HepG2 (cell line): ENCODE measurements at regions not wholly inside any gene's neighbourhood (a gene's known extent, or its start where the extent isn't known, plus 50 kb on each side); places are given as distances from the start of the nearest gene placed in this dataset.

Experiments used
- ATAC-seq: fragments of 200-7000 bp; cut with Tn5 transposase; 3 replicates; pipeline ENCODE4 v1.9.1; 2020; ENCODE audit warnings: mild to moderate bottlenecking, moderate library complexity
- BruUV-seq: library from RNA; stranded (reverse); fragments of 400-500 nt; replicated peaks from 2 replicates; lab custom pipeline; 2021; lab: Mats Ljungman, UMichigan
- CTCF ChIA-PET: fragments of 300-600 bp; formaldehyde crosslinking; extraction: SDS; loops from one replicate; lab custom pipeline; 2021; ENCODE audit warnings: low total read pairs, inconsistent platforms, low intra/inter-chr PET ratio; lab: Yijun Ruan, JAX
- POLR2A ChIA-PET: fragments of 350-600 bp; sonication (Branson Sonifier 250); formaldehyde crosslinking; loops from one replicate; lab custom pipeline; 2020; ENCODE audit warnings: antibody characterized with exemption, inconsistent platforms; lab: Yijun Ruan, JAX
- DNase-seq: peaks from one replicate; pipeline ENCODE4 v3.0.0-alpha.2; 2015; ENCODE audit warnings: low spot score
- FAIRE-seq: peaks from 3 replicates; lab custom pipeline; 2011; peaks lifted over from hg19 to GRCh38; lab: Jason Lieb, UNC
- H2AFZ ChIP-seq: one replicate; pipeline ENCODE4 v1.6.1; 2011; ENCODE audit warnings: low read length, inconsistent platforms
- H3K27ac ChIP-seq: fragments of 300-600 bp; 3 replicates; pipeline ENCODE4 v1.8.0; 2011; ENCODE audit warnings: mixed run types, mild to moderate bottlenecking, mixed read lengths, low read length, inconsistent platforms; ENCODE audit not compliant: insufficient read depth; ENCODE audit errors: extremely low read length
- H3K27me3 ChIP-seq, 2 experiments: fragments of 200-600 bp in 1 of 2; 2 replicates in 1 of 2; 3 replicates in 1 of 2; pipeline versions ENCODE4 v1.6.0 to v1.8.0; 2011; ENCODE audit warnings: low read length in 2 of 2, mild to moderate bottlenecking in 2 of 2, moderate library complexity in 2 of 2, inconsistent platforms in 1 of 2; ENCODE audit not compliant: insufficient read depth in 2 of 2, control insufficient read depth in 1 of 2
- H3K36me3 ChIP-seq, 2 experiments: fragments of 200-600 bp in 1 of 2; replicated peaks in 1 of 2; 2 replicates in 1 of 2; 3 replicates in 1 of 2; pipeline versions ENCODE4 v1.5.1 to v1.8.0; 2011; ENCODE audit warnings: low read length in 2 of 2, inconsistent platforms in 1 of 2; ENCODE audit not compliant: insufficient read depth in 2 of 2, control insufficient read depth in 1 of 2
- H3K4me1 ChIP-seq: 2 replicates; pipeline ENCODE4 v1.5.1; 2012; ENCODE audit warnings: low read length, inconsistent platforms; ENCODE audit not compliant: insufficient read depth
- H3K4me2 ChIP-seq: 2 replicates; pipeline ENCODE4 v1.6.0; 2011; ENCODE audit warnings: low read depth, low read length, inconsistent platforms
- H3K4me3 ChIP-seq, 3 experiments: fragments of 200-600 bp in 1 of 3; sonication (generic), shearing (Covaris generic) in 1 of 3; replicated peaks in 1 of 3; 2 replicates each; pipeline ENCODE4 v1.5.1; 2011 to 2016; ENCODE audit warnings: low read length in 3 of 3, inconsistent platforms in 2 of 3, low read depth in 2 of 3, mild to moderate bottlenecking in 2 of 3, control low read depth in 1 of 3, mixed read lengths in 1 of 3; ENCODE audit not compliant: insufficient read depth in 1 of 3
- H3K79me2 ChIP-seq: one replicate; pipeline ENCODE4 v1.6.1; 2011; ENCODE audit warnings: low read length, inconsistent platforms; ENCODE audit not compliant: insufficient read depth
- H3K9ac ChIP-seq: 2 replicates; pipeline ENCODE4 v1.6.0; 2011; ENCODE audit warnings: mild to moderate bottlenecking, low read depth, low read length, inconsistent platforms; ENCODE audit not compliant: insufficient read depth
- H3K9me3 ChIP-seq: 2 replicates; pipeline ENCODE4 v1.5.1; 2012; ENCODE audit warnings: mild to moderate bottlenecking, low read length
- H4K20me1 ChIP-seq: 2 replicates; pipeline ENCODE4 v1.6.0; 2011; ENCODE audit warnings: inconsistent platforms, mild to moderate bottlenecking, low read length, moderate library complexity; ENCODE audit not compliant: insufficient read depth
- ARNTL ChIP-seq: sonication (generic); formaldehyde crosslinking; IDR thresholded peaks from 2 replicates; pipeline ENCODE4 v1.4.0; 2020; ENCODE audit warnings: mild to moderate bottlenecking, missing genetic modification reagents
- CEBPG ChIP-seq: IDR thresholded peaks from 2 replicates; pipeline ENCODE4 v1.6.1; 2016
- CHD4 ChIP-seq: fragments of 200-600 bp; sonication (generic); IDR thresholded peaks from 2 replicates; pipeline ENCODE4 v1.7.0; 2017; ENCODE audit warnings: mild to moderate bottlenecking, low read length, borderline replicate concordance
- GATA4 ChIP-seq: sonication (generic); IDR thresholded peaks from 2 replicates; pipeline ENCODE4 v1.6.1; 2016; ENCODE audit warnings: antibody characterized with exemption, low read depth, borderline replicate concordance
- IRF2 ChIP-seq: IDR thresholded peaks from 2 replicates; pipeline ENCODE4 v1.6.1; 2018; ENCODE audit warnings: missing genetic modification reagents, missing compliant biosample characterization
- MED13 ChIP-seq: sonication (generic); formaldehyde crosslinking; IDR thresholded peaks from 2 replicates; pipeline ENCODE4 v1.5.0; 2020; ENCODE audit warnings: missing genetic modification reagents
- NR3C1 ChIP-seq: sonication (generic); formaldehyde crosslinking; IDR thresholded peaks from 2 replicates; pipeline ENCODE4 v1.4.0; 2020; ENCODE audit warnings: missing genetic modification reagents
- SP5 ChIP-seq: IDR thresholded peaks from 2 replicates; pipeline ENCODE4 v1.6.1; 2016; ENCODE audit warnings: low read depth, borderline replicate concordance
- TOPORS ChIP-seq: sonication (generic); formaldehyde crosslinking; IDR thresholded peaks from 2 replicates; pipeline ENCODE4 v1.8.0; 2023; ENCODE audit warnings: mild to moderate bottlenecking, missing genetic modification reagents
- ZBTB20 ChIP-seq: sonication (generic); formaldehyde crosslinking; IDR thresholded peaks from 2 replicates; pipeline ENCODE4 v1.8.1; 2023; ENCODE audit warnings: missing genetic modification reagents, low read depth, mild to moderate bottlenecking, borderline replicate concordance
- ZNF17 ChIP-seq: sonication (generic); formaldehyde crosslinking; IDR thresholded peaks from 2 replicates; pipeline ENCODE4 v1.5.0; 2020; ENCODE audit warnings: mild to moderate bottlenecking, missing genetic modification reagents
- ZNF234 ChIP-seq: sonication (generic); formaldehyde crosslinking; conservative IDR thresholded peaks from 2 replicates; pipeline ENCODE4 v1.5.1; 2020; ENCODE audit warnings: mild to moderate bottlenecking, missing genetic modification reagents
- ZNF282 ChIP-seq: fragments of 450-650 bp; IDR thresholded peaks from 2 replicates; pipeline ENCODE4 v1.6.1; 2018; ENCODE audit not compliant: partially characterized antibody
- ZNF678 ChIP-seq: sonication (generic); formaldehyde crosslinking; IDR thresholded peaks from 2 replicates; pipeline ENCODE4 v1.4.0; 2020; ENCODE audit warnings: mild to moderate bottlenecking, missing genetic modification reagents
- in situ Hi-C: cut with HindIII; loops from 2 replicates; pipeline ENCODE4 v1.10.0; 2017; ENCODE audit warnings: low pct_unique_long_range_greater_than_20kb; ENCODE audit not compliant: extremely low pct_ligation_motif_present
- intact Hi-C: fragments of 100-400 bp; cut with micrococcal nuclease; formaldehyde crosslinking; loops from one replicate; pipeline ENCODE4 v1.10.0; 2022; ENCODE audit not compliant: unreplicated experiment
- TF ChIP-seq, protein P1 (sequence below): sonication (generic); formaldehyde crosslinking; IDR thresholded peaks from 2 replicates; pipeline ENCODE4 v1.4.0; 2020; ENCODE audit warnings: low read depth, missing genetic modification reagents
- TF ChIP-seq, protein P2 (sequence below): sonication (generic); formaldehyde crosslinking; IDR thresholded peaks from 2 replicates; pipeline ENCODE4 v1.4.0; 2020; ENCODE audit warnings: missing genetic modification reagents
- TF ChIP-seq, protein P3 (sequence below): sonication (generic); formaldehyde crosslinking; IDR thresholded peaks from 2 replicates; pipeline ENCODE4 v1.8.1; 2023; ENCODE audit warnings: mild to moderate bottlenecking, inconsistent platforms, moderate library complexity, missing genetic modification reagents, borderline replicate concordance

DNA sequence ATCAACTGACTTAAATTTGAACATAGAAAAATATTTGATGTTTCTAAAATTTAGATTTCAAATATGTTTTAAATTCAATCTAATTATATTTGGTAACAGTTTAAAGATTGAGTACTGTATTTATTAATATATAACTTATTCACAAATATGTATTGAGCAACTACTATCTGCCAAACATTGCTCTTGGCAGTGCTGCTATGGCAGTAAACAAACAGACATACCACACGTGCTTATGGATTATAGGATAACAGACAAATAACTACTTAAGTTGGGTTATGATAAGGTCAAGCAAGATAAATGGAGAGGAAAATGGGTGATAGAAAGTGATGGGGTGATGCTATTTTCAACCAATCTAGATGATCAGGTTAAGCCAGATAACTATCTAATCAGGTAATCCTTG is 538.1 kb downstream of the C12orf50 start (continued):
- TF ChIP-seq, protein P1, sequence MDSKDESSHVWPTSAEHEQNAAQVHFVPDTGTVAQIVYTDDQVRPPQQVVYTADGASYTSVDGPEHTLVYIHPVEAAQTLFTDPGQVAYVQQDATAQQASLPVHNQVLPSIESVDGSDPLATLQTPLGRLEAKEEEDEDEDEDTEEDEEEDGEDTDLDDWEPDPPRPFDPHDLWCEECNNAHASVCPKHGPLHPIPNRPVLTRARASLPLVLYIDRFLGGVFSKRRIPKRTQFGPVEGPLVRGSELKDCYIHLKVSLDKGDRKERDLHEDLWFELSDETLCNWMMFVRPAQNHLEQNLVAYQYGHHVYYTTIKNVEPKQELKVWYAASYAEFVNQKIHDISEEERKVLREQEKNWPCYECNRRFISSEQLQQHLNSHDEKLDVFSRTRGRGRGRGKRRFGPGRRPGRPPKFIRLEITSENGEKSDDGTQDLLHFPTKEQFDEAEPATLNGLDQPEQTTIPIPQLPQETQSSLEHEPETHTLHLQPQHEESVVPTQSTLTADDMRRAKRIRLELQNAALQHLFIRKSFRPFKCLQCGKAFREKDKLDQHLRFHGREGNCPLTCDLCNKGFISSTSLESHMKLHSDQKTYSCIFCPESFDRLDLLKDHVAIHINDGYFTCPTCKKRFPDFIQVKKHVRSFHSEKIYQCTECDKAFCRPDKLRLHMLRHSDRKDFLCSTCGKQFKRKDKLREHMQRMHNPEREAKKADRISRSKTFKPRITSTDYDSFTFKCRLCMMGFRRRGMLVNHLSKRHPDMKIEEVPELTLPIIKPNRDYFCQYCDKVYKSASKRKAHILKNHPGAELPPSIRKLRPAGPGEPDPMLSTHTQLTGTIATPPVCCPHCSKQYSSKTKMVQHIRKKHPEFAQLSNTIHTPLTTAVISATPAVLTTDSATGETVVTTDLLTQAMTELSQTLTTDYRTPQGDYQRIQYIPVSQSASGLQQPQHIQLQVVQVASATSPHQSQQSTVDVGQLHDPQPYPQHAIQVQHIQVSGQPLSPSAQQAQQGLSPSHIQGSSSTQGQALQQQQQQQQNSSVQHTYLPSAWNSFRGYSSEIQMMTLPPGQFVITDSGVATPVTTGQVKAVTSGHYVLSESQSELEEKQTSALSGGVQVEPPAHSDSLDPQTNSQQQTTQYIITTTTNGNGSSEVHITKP (CRISPR knock-in tag) = no peak
- TF ChIP-seq ARNTL (CRISPR knock-in tag) (no peak), ZNF234 (CRISPR knock-in tag) (no peak), TOPORS (CRISPR knock-in tag) (no peak), ZNF282 (no peak), CHD4 (no peak)
- TF ChIP-seq, protein P2, sequence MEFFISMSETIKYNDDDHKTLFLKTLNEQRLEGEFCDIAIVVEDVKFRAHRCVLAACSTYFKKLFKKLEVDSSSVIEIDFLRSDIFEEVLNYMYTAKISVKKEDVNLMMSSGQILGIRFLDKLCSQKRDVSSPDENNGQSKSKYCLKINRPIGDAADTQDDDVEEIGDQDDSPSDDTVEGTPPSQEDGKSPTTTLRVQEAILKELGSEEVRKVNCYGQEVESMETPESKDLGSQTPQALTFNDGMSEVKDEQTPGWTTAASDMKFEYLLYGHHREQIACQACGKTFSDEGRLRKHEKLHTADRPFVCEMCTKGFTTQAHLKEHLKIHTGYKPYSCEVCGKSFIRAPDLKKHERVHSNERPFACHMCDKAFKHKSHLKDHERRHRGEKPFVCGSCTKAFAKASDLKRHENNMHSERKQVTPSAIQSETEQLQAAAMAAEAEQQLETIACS (CRISPR knock-in tag) = no peak

DNA sequence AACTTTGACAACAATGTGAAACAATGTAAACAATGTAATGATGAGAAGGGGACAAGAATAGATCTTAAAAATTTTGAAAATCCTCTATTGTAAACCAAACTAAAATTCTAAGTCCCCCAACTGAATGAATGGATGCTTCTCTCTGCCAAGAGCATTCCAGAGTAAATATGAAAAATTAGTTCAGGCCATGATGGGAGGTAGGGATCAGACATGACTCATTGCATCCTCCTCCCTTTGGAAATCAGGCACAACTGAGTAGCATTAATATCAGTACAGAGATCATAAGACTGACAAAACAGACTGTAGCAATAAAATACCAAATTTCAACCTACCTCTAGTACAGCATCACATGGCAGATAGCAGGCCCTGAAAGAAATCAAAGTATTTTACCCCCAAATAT is 559.9 kb downstream of the C12orf50 start:
- Histone ChIP-seq H3K4me2 (no peak overlapping the region), H3K79me2 (no peaks in the 10 kb centered on the region), H3K4me3 (no peak overlapping the region), H2AFZ (no peak overlapping the region), H3K36me3 (no peaks in the 10 kb centered on the region), H3K27me3 (no peaks in the 10 kb centered on the region), H3K4me1 (no peaks in the 10 kb centered on the region), H3K27ac (no peak overlapping the region), H3K9me3 (peaks cover 89% of the 10 kb centered on the region), H4K20me1 (no peaks in the 10 kb centered on the region), H3K9ac (no peak overlapping the region)
- CTCF ChIA-PET = no interaction called here
- FAIRE-seq = no peak
- in situ Hi-C loops (no loop called here), intact Hi-C loops (no loop called here)
- DNase-seq = no peak
- POLR2A ChIA-PET = no interaction called here
- ATAC-seq = no peak
- BruUV-seq = no TSS peak
- TF ChIP-seq ZNF17 (CRISPR knock-in tag) (no peak), CEBPG (CRISPR knock-in tag) (no peak), IRF2 (CRISPR knock-in tag) (no peak), NR3C1 (CRISPR knock-in tag) (no peak), SP5 (CRISPR knock-in tag) (no peak), MED13 (no peak), GATA4 (no peak), ZBTB20 (CRISPR knock-in tag) (no peak), ZNF678 (CRISPR knock-in tag) (no peak)
- TF ChIP-seq, protein P3, sequence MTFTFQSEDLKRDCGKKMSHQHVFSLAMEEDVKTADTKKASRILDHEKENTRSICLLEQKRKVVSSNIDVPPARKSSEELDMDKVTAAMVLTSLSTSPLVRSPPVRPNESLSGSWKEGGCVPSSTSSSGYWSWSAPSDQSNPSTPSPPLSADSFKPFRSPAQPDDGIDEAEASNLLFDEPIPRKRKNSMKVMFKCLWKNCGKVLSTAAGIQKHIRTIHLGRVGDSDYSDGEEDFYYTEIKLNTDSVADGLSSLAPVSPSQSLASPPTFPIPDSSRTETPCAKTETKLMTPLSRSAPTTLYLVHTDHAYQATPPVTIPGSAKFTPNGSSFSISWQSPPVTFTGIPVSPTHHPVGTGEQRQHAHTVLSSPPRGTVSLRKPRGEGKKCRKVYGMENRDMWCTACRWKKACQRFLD (CRISPR knock-in tag) = no peak
